ENCODE measurements at regions not wholly inside any gene's neighbourhood (a gene's known extent, or its start where the extent isn't known, plus 50 kb on each side); places are given as distances from the start of the nearest gene placed in this dataset.

DNA sequence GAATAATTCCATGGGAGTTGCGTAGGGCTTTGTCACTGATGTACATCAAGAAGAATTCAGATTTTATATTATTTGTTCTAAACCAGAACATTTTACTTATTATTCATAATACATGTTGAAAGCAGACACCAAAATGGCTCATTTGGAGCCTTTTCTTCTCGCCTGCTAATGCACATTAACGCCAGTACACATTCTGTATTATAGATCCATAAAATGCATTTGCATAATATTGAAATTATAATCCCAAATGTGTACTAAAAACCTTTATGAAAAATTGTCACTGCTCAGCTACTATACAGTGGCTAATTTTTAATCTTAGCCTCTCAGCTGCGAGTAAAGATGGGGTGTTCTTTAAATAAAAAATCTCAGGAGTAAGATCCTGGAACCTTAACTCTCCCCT lies 452.2 kb upstream of the HNRNPA3 start:
- no peaks in the 10 kb centered on the region for H3K27me3 ChIP-seq
- no peak overlapping the region for H3K4me3 ChIP-seq
- H3K27ac ChIP-seq, result no peak overlapping the region
- no peaks in the 10 kb centered on the region for H3K36me3 ChIP-seq (replicated peaks; ENCODE audit: insufficient read depth, low read depth)
- no peaks in the 10 kb centered on the region for H4K20me1 ChIP-seq (ENCODE audit: insufficient read depth, poor library complexity, severe bottlenecking)
- no peaks in the 10 kb centered on the region for H3K79me2 ChIP-seq
- WGBS (ENCODE audit: low lambda C conversion rate, missing lambda C conversion rate), result 96% methylated on average over 4 of the region's 4 CpGs
- H3K9me3 ChIP-seq (ENCODE audit: low read depth), result no peaks in the 10 kb centered on the region
- H2AFZ ChIP-seq, result no peak overlapping the region
- DNase-seq (ENCODE audit: low spot score), result no peak
- no peak for TF ChIP-seq EZH2phosphoT487 (IDR thresholded peaks at IDR 0.05; ENCODE audit: low read depth, severe bottlenecking, unreplicated experiment)
- TF ChIP-seq, protein P1, sequence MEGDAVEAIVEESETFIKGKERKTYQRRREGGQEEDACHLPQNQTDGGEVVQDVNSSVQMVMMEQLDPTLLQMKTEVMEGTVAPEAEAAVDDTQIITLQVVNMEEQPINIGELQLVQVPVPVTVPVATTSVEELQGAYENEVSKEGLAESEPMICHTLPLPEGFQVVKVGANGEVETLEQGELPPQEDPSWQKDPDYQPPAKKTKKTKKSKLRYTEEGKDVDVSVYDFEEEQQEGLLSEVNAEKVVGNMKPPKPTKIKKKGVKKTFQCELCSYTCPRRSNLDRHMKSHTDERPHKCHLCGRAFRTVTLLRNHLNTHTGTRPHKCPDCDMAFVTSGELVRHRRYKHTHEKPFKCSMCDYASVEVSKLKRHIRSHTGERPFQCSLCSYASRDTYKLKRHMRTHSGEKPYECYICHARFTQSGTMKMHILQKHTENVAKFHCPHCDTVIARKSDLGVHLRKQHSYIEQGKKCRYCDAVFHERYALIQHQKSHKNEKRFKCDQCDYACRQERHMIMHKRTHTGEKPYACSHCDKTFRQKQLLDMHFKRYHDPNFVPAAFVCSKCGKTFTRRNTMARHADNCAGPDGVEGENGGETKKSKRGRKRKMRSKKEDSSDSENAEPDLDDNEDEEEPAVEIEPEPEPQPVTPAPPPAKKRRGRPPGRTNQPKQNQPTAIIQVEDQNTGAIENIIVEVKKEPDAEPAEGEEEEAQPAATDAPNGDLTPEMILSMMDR (IDR thresholded peaks at IDR 0.05; ENCODE audit: poor library complexity), result no peak
- no peaks in the 10 kb centered on the region for H3K9me2 ChIP-seq (replicated peaks; ENCODE audit: insufficient read depth)
- no peaks in the 10 kb centered on the region for H3K4me1 ChIP-seq (ENCODE audit: insufficient read depth)
- no peak overlapping the region for H3K4me2 ChIP-seq

DNA sequence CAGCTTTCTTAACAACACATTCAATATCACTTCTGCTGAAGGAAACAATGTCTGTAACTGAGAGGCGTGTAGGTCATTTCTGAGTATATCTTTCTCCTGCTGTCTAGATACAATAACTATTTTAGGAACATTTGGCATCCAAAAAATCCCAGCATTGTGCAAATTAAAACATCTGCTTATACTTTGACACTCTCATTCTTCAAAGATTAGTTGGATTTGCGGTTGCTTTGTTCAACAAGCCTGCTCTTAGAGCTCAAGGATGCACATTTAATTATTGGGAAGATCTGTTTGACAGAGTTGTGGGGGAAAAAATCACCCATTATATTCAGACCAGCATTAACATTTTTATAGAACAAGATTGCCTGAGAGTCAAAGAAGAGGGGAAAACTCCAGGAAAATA lies 449.5 kb upstream of the HNRNPA3 start:
- H3K36me3 ChIP-seq (replicated peaks; ENCODE audit: insufficient read depth, low read depth), result no peaks in the 10 kb centered on the region
- H3K4me2 ChIP-seq, result no peak overlapping the region
- no peaks in the 10 kb centered on the region for H3K9me3 ChIP-seq (ENCODE audit: low read depth)
- no peaks in the 10 kb centered on the region for H3K27me3 ChIP-seq
- DNase-seq (ENCODE audit: low spot score), result no peak
- H3K4me1 ChIP-seq (ENCODE audit: insufficient read depth), result no peaks in the 10 kb centered on the region
- H3K4me3 ChIP-seq, result no peak overlapping the region
- no peak overlapping the region for H2AFZ ChIP-seq
- H3K9me2 ChIP-seq (replicated peaks; ENCODE audit: insufficient read depth), result no peaks in the 10 kb centered on the region
- TF ChIP-seq EZH2 (IDR thresholded peaks at IDR 0.05; ENCODE audit: borderline replicate concordance), result no peak
- TF ChIP-seq EZH2phosphoT487 (IDR thresholded peaks at IDR 0.05; ENCODE audit: low read depth, severe bottlenecking, unreplicated experiment), result no peak
- TF ChIP-seq, protein P1 (IDR thresholded peaks at IDR 0.05; ENCODE audit: poor library complexity), result no peak
- no peaks in the 10 kb centered on the region for H3K79me2 ChIP-seq
- no peak overlapping the region for H3K27ac ChIP-seq
- H4K20me1 ChIP-seq (ENCODE audit: insufficient read depth, poor library complexity, severe bottlenecking), result no peaks in the 10 kb centered on the region
- 91% methylated on average over 2 of the region's 2 CpGs for WGBS (ENCODE audit: low lambda C conversion rate, missing lambda C conversion rate)

DNA sequence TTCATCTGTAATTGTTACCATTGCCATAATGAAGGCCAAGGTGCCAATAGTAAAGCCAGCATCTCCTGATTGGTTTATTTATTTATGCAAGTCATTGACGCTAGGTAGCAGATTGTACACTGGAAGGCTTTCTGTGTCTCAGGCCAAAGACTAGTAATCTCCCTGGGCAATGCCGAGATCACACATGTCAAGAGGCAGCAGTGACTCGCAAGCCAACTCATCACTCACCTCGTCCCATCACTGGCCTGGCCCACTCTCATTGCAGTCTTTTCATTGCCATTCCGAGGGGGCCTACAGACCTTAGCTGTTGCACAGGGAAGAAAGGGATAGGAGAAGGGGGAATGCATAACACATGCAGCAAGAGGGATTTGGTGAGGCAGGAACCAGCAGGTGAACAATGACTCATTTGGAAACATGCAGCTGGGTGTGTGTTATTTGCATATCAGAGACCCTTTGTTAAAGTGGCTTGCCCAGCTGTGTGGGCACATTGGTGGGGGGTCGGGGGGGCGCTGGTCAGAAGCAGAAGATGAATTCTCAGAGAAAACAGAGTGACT lies 448.7 kb upstream of the HNRNPA3 start:
- Histone ChIP-seq H3K9me3 (ENCODE audit: low read depth) (no peaks in the 10 kb centered on the region), H3K4me1 (ENCODE audit: insufficient read depth) (no peaks in the 10 kb centered on the region), H3K4me3 (no peak overlapping the region), H3K79me2 (no peaks in the 10 kb centered on the region), H3K4me2 (no peak overlapping the region), H3K27me3 (no peaks in the 10 kb centered on the region), H3K27ac (no peak overlapping the region), H3K9me2 (replicated peaks; ENCODE audit: insufficient read depth) (no peaks in the 10 kb centered on the region), H2AFZ (no peak overlapping the region), H3K36me3 (replicated peaks; ENCODE audit: insufficient read depth, low read depth) (no peaks in the 10 kb centered on the region), H4K20me1 (ENCODE audit: insufficient read depth, poor library complexity, severe bottlenecking) (no peaks in the 10 kb centered on the region)
- TF ChIP-seq, protein P1 (IDR thresholded peaks at IDR 0.05; ENCODE audit: poor library complexity), result no peak
- TF ChIP-seq EZH2phosphoT487 (IDR thresholded peaks at IDR 0.05; ENCODE audit: low read depth, severe bottlenecking, unreplicated experiment), result no peak
- TF ChIP-seq EZH2 (IDR thresholded peaks at IDR 0.05; ENCODE audit: borderline replicate concordance), result no peak
- 49% methylated on average over 7 of the region's 7 CpGs for WGBS (ENCODE audit: low lambda C conversion rate, missing lambda C conversion rate)
- no peak for DNase-seq (ENCODE audit: low spot score)

DNA sequence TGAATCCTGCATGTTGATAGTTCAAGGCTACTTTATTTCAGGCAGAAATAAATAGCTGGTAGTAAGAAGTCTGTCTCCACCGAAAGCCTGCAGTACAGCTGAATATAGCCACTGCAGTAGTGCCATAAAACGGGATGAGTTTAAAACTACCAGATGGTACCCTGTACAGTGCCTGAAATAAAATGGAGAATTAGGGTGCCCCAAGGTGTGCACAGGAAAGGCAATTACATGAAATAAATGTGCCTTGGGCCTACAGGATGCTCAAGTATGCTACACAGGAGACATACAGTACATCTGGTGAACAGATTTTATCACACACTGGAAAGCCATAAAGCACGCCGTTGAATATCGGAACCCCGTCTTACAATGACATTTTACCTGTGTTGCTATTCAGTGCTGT lies 447.7 kb upstream of the HNRNPA3 start:
- H3K9me2 ChIP-seq (replicated peaks; ENCODE audit: insufficient read depth), result no peaks in the 10 kb centered on the region

More for the DNA sequence above, 447.7 kb upstream of the HNRNPA3 start:
- Histone ChIP-seq H3K36me3 (replicated peaks; ENCODE audit: insufficient read depth, low read depth) (no peaks in the 10 kb centered on the region), H3K79me2 (no peaks in the 10 kb centered on the region), H3K4me3 (no peak overlapping the region), H3K4me2 (no peak overlapping the region), H3K4me1 (ENCODE audit: insufficient read depth) (no peaks in the 10 kb centered on the region), H3K27ac (no peak overlapping the region), H2AFZ (no peak overlapping the region), H4K20me1 (ENCODE audit: insufficient read depth, poor library complexity, severe bottlenecking) (no peaks in the 10 kb centered on the region), H3K9me3 (ENCODE audit: low read depth) (no peaks in the 10 kb centered on the region), H3K27me3 (no peaks in the 10 kb centered on the region)
- 78% methylated on average over 6 of the region's 6 CpGs for whole genome bisulfite sequencing (ENCODE audit: low lambda C conversion rate, missing lambda C conversion rate)
- TF ChIP-seq EZH2phosphoT487 (IDR thresholded peaks at IDR 0.05; ENCODE audit: low read depth, severe bottlenecking, unreplicated experiment), result no peak
- TF ChIP-seq, protein P1 (IDR thresholded peaks at IDR 0.05; ENCODE audit: poor library complexity), result no peak
- no peak for TF ChIP-seq EZH2 (IDR thresholded peaks at IDR 0.05; ENCODE audit: borderline replicate concordance)
- no peak for DNase-seq (ENCODE audit: low spot score)
